Effector memory CD8-positive, alpha-beta T cell (primary cell): ENCODE measurements at regions not wholly inside any gene's neighbourhood (a gene's known extent, or its start where the extent isn't known, plus 50 kb on each side); places are given as distances from the start of the nearest gene placed in this dataset.

ENCODE experiments used
- ATAC-seq: fragments of 150-1000 bp; cut with Tn5 transposase; replicated peaks from 2 replicates; pipeline ENCODE4 v1.10.0; 2021; ENCODE audit warnings: mild to moderate bottlenecking, moderate library complexity
- DNase-seq, 3 experiments: peaks; one replicate each; pipeline ENCODE4 v3.0.0; 2021
- H3K27ac Mint-ChIP-seq, 2 donors: one replicate each; pipeline ENCODE4 v1.8.0; 2022; ENCODE audit warnings: mild to moderate bottlenecking in 2 of 2, mixed read lengths in 2 of 2, moderate library complexity in 2 of 2
- H3K27me3 Mint-ChIP-seq, 2 donors: one replicate each; pipeline ENCODE4 v1.8.0; 2022; ENCODE audit warnings: mixed read lengths in 2 of 2
- H3K36me3 Mint-ChIP-seq: one replicate; pipeline ENCODE4 v1.8.0; 2022; ENCODE audit warnings: mild to moderate bottlenecking, moderate library complexity, mixed read lengths; ENCODE audit not compliant: insufficient read depth
- H3K4me1 Mint-ChIP-seq, 2 donors: one replicate each; pipeline ENCODE4 v1.8.0; 2022; ENCODE audit warnings: low read depth in 2 of 2, mixed read lengths in 2 of 2
- H3K4me3 Mint-ChIP-seq, 2 donors: one replicate each; pipeline ENCODE4 v1.8.0; 2022; ENCODE audit warnings: mild to moderate bottlenecking in 2 of 2, mixed read lengths in 2 of 2, moderate library complexity in 2 of 2
- H3K9me3 Mint-ChIP-seq, 2 donors: one replicate each; pipeline ENCODE4 v1.8.0; 2022; ENCODE audit warnings: mixed read lengths in 2 of 2

- no peak for DNase-seq
- no peak overlapping the region for H3K27ac Mint-ChIP-seq
- peaks cover 4 to 7% of the 10 kb centered on the region in 2 donors for H3K9me3 Mint-ChIP-seq
- no peak overlapping the region for H3K4me3 Mint-ChIP-seq
- H3K36me3 Mint-ChIP-seq: no peaks in the 10 kb centered on the region
- no peaks in the 10 kb centered on the region for H3K27me3 Mint-ChIP-seq
- H3K4me1 Mint-ChIP-seq: no peaks in the 10 kb centered on the region
- ATAC-seq: no peak
Observed at GRCh38 chr9:80649496-80649895, 1039.9 kb downstream of the TLE1 start.

DNA sequence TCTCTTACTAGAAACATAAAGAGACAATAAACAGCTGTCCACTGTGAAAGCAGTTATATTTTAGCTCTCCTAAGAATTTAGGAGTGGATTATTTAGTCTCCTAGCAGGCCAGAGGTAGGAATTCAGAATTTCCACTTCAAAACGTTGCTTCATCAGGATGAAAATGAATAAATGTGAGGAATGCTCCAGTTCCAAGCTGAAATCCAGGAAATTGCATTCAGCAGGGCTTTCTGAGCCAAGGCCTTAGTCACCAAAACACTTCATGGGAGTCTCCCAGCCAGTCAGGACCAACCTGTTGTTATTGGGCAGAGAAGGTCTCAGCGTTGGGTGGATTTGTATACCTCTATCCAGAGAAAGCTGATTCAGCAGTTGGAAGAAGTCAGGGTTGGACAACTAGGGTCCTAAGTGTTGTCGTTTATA is 1040.3 kb downstream of the TLE1 start:
- DNase-seq: no peak
- Mint-ChIP-seq H3K4me1 (no peaks in the 10 kb centered on the region), H3K27me3 (no peaks in the 10 kb centered on the region), H3K27ac (no peak overlapping the region), H3K4me3 (no peak overlapping the region), H3K36me3 (no peaks in the 10 kb centered on the region), H3K9me3 (peaks cover 4 to 9% of the 10 kb centered on the region in 2 donors)
- ATAC-seq: no peak

GRCh38 chr9:80648336-80648735 is 1041.0 kb downstream of the TLE1 start:
- Mint-ChIP-seq H3K4me1 (no peaks in the 10 kb centered on the region), H3K36me3 (no peaks in the 10 kb centered on the region), H3K4me3 (no peak overlapping the region), H3K27ac (no peak overlapping the region), H3K27me3 (no peaks in the 10 kb centered on the region), H3K9me3 (peaks cover 4 to 14% of the 10 kb centered on the region in 2 donors)
- no peak for ATAC-seq
- DNase-seq: no peak

- DNase-seq (no peak), ATAC-seq (no peak)
- H3K9me3 Mint-ChIP-seq: peaks cover 0 to 14% of the 10 kb centered on the region in 2 donors
- H3K4me3 Mint-ChIP-seq: no peak overlapping the region
- no peaks in the 10 kb centered on the region for H3K27me3 Mint-ChIP-seq
- H3K36me3 Mint-ChIP-seq: no peaks in the 10 kb centered on the region
- H3K27ac Mint-ChIP-seq: no peak overlapping the region
- no peaks in the 10 kb centered on the region for H3K4me1 Mint-ChIP-seq
Observed at GRCh38 chr9:80646211-80646610, 1043.1 kb downstream of the TLE1 start.

DNA sequence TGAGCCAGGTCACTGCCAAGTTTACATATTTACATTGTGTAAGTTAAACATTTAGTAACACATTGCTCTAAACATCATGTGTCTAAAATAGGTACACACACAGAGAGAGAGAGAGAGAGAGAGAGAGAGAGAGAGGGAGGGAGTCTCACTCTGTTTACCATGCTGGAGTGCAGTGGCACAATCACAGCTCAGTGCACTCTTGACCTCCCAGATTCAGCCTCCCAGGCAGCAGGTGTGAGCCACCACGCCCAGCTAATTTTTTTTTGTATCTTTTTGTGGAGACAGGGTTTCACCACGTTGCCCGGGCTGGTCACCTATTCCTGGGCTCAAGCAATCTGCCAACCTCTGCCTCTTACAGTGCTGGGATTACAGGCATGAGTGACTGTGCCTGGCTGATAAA is 1045.3 kb downstream of the TLE1 start:
- Mint-ChIP-seq H3K36me3 (no peaks in the 10 kb centered on the region), H3K4me1 (no peaks in the 10 kb centered on the region), H3K9me3 (peaks cover 0 to 14% of the 10 kb centered on the region in 2 donors), H3K4me3 (no peak overlapping the region), H3K27me3 (no peaks in the 10 kb centered on the region), H3K27ac (no peak overlapping the region)
- DNase-seq: no peak
- ATAC-seq: no peak

DNA sequence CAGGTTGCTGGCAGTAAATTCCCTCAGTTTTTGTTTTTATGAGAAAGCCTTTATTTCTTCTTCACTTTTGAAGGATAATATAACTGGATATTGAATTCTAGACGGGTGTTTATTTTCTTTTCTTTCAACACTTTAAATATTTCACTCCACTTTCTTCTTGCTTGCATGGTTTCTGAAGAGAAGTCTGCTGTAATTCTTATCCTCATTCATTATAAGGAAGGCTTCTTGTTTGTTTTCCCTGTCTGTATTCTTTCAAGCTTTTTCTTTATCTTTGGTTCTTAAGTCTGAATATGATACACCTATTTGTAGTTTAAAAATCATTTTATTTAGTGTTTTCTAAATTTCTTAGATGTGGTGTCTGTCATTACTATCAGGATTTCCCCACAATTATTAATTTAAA is 1054.3 kb downstream of the TLE1 start:
- no peak overlapping the region for H3K4me3 Mint-ChIP-seq
- peaks cover 8 to 24% of the 10 kb centered on the region in 2 donors for H3K9me3 Mint-ChIP-seq
- H3K4me1 Mint-ChIP-seq: no peaks in the 10 kb centered on the region
- H3K27me3 Mint-ChIP-seq: no peaks in the 10 kb centered on the region
- no peaks in the 10 kb centered on the region for H3K36me3 Mint-ChIP-seq
- DNase-seq: no peak
- H3K27ac Mint-ChIP-seq: no peak overlapping the region
- no peak for ATAC-seq

GRCh38 chr9:80632041-80632440 is 1057.3 kb downstream of the TLE1 start:
- ATAC-seq (no peak), DNase-seq (no peak)
- H3K9me3 Mint-ChIP-seq: peaks cover 12 to 24% of the 10 kb centered on the region in 2 donors
- H3K36me3 Mint-ChIP-seq: no peaks in the 10 kb centered on the region
- H3K4me3 Mint-ChIP-seq: no peak overlapping the region
- H3K27me3 Mint-ChIP-seq: no peaks in the 10 kb centered on the region
- H3K27ac Mint-ChIP-seq: no peak overlapping the region
- no peaks in the 10 kb centered on the region for H3K4me1 Mint-ChIP-seq

DNA sequence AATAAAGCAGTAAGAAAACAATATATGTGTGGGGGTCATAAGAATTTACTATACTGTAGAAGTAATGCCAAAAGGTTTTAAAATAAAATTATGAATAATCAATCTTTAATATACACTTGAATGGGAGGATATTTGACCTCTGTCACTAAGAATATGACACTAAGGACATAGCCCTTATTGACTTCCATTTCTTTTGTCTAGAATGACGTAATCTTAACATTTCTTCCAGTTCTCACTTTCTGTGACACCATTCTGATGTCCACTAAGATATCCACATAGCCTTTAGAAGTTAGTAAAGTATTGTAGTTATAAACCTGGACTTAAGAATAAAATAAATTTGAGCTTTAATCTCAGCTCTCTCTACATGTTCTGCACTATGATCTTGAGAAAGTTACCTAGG is 1050.7 kb downstream of the TLE4 start:
- Mint-ChIP-seq H3K4me3 (no peak overlapping the region), H3K27me3 (no peaks in the 10 kb centered on the region), H3K36me3 (no peaks in the 10 kb centered on the region), H3K4me1 (no peaks in the 10 kb centered on the region), H3K27ac (no peak overlapping the region), H3K9me3 (peaks cover 4 to 10% of the 10 kb centered on the region in 2 donors)
- no peak for ATAC-seq
- no peak for DNase-seq

- no peaks in the 10 kb centered on the region for H3K36me3 Mint-ChIP-seq
- H3K4me3 Mint-ChIP-seq: no peak overlapping the region
- no peak for DNase-seq
- no peaks in the 10 kb centered on the region for H3K4me1 Mint-ChIP-seq
- ATAC-seq: no peak
- no peaks in the 10 kb centered on the region for H3K27me3 Mint-ChIP-seq
- H3K27ac Mint-ChIP-seq: no peak overlapping the region
- peaks cover 6 to 17% of the 10 kb centered on the region in 2 donors for H3K9me3 Mint-ChIP-seq
Observed at GRCh38 chr9:80619356-80619755, 1047.6 kb downstream of the TLE4 start.

DNA sequence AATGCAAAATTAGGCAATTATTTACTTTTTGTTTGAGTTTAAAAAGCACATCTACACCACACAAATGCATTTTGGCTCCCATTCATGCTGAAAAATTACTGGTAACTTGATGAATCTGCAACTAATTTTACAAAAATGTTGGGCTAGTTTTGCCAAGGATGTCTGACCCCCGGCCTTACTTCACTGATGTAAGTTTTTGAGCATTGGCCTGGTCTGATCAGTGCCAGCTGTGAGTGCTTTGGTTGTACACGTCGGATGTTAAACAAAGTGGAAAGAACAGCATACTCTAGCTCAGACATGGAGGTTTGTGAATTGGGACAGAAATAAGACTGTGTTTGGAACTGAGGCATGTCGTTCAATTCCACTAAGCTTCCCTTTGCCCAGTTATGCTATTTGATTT is 1044.2 kb downstream of the TLE4 start:
- Mint-ChIP-seq H3K4me3 (no peak overlapping the region), H3K4me1 (no peaks in the 10 kb centered on the region), H3K27ac (no peak overlapping the region), H3K36me3 (no peaks in the 10 kb centered on the region), H3K9me3 (peaks cover 2 to 17% of the 10 kb centered on the region in 2 donors), H3K27me3 (no peaks in the 10 kb centered on the region)
- DNase-seq (no peak), ATAC-seq (no peak)

GRCh38 chr9:80605793-80606192 is 1034.0 kb downstream of the TLE4 start:
- H3K4me3 Mint-ChIP-seq: no peak overlapping the region
- peaks cover 0 to 10% of the 10 kb centered on the region in 2 donors for H3K9me3 Mint-ChIP-seq
- no peaks in the 10 kb centered on the region for H3K27me3 Mint-ChIP-seq
- DNase-seq: no peak
- H3K27ac Mint-ChIP-seq: no peak overlapping the region
- no peaks in the 10 kb centered on the region for H3K4me1 Mint-ChIP-seq
- no peak for ATAC-seq
- H3K36me3 Mint-ChIP-seq: no peaks in the 10 kb centered on the region

DNA sequence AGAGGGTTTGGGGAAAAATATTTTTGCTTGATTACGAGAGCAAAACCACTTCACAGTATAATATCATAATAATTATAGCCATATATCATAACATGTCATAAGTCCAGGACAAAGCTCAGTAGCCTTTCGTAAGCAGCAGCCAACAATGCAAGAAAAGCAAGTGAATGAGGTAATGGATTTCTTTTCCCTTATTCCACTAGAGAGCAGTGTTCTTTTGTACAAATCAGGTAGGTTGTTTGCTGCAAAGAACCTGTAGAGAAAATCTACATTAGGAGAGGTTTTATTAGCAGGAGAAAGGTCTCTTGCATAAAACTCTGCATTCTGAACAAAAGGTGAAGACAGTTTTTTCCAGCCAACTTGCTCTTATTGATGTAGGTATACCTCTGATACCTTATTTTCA is 1033.4 kb downstream of the TLE4 start:
- no peak for ATAC-seq
- Mint-ChIP-seq H3K36me3 (no peaks in the 10 kb centered on the region), H3K4me1 (no peaks in the 10 kb centered on the region), H3K9me3 (peaks cover 0 to 7% of the 10 kb centered on the region in 2 donors), H3K27me3 (no peaks in the 10 kb centered on the region), H3K4me3 (no peak overlapping the region), H3K27ac (no peak overlapping the region)
- no peak for DNase-seq

DNA sequence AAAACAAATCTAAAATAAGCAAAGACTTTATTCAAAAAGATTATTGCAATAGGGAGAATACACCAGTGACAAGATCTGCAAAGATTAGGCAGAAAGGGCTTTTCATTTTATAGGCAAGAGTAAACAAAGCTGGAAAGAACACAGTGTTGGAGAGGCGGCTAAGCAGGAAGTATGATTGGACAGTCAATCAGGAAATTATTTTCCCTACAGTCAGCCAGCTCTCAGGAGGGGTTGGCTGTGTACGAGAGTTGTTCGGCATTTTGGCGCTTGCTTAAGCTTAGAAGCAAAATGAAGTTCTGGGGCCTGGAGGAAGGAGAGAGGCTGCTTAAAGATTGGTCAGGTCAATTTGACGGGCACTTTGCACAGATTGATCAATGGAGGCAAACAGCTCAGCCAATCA is 1030.5 kb downstream of the TLE4 start:
- Mint-ChIP-seq H3K27me3 (no peaks in the 10 kb centered on the region), H3K36me3 (no peaks in the 10 kb centered on the region)

DNA sequence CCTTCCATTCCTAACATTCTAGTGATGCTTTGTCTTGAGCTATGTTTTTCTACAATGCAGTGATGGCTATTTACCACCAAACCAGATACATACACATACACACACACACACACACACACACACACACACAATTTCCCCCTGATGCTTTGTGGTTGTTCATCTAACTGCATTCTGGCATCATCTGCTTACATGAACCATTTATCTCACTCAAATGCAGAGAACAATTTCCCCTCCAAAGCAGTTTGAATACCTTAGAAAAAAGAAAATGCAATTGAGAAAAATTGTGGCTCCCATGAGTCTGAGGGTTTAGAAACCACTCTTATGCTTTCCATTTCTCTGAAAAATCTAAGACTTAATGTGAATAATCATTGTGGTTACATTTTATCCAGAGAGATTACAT is 1024.8 kb downstream of the TLE4 start:
- Mint-ChIP-seq H3K4me3 (no peak overlapping the region), H3K9me3 (peaks cover 6 to 9% of the 10 kb centered on the region in 2 donors), H3K27ac (no peak overlapping the region), H3K4me1 (no peaks in the 10 kb centered on the region), H3K36me3 (no peaks in the 10 kb centered on the region), H3K27me3 (no peaks in the 10 kb centered on the region)
- ATAC-seq (no peak), DNase-seq (no peak)

More for the DNA sequence above, 1030.5 kb downstream of the TLE4 start:
- Mint-ChIP-seq H3K27ac (no peak overlapping the region), H3K4me3 (no peak overlapping the region), H3K4me1 (no peaks in the 10 kb centered on the region), H3K9me3 (peaks cover 6 to 7% of the 10 kb centered on the region in 2 donors)
- no peak for ATAC-seq
- no peak for DNase-seq

DNA sequence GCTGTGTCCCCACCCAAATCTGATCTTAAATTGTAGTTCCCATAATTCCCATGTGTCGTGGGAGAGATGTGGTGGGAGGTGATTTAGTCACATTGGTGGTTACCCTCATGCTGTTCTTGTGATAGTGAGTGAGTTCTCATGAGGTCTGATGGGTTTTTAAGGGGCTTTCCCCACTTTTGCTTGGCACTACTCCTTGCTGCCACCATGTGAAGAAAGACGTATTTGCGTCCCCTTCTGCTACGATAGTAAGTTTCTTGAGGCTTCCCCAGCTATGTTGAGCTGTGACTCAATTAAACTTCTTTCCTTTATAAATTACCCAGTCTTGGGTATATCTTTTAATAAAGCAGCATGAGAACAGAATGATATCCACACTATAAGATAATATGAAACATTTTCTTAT is 1023.4 kb downstream of the TLE4 start:
- no peak overlapping the region for H3K27ac Mint-ChIP-seq

More for the DNA sequence above, 1023.4 kb downstream of the TLE4 start:
- peaks cover 9% of the 10 kb centered on the region in 2 donors for H3K9me3 Mint-ChIP-seq
- H3K4me3 Mint-ChIP-seq: no peak overlapping the region
- ATAC-seq (no peak), DNase-seq (no peak)
- H3K36me3 Mint-ChIP-seq: no peaks in the 10 kb centered on the region
- H3K27me3 Mint-ChIP-seq: no peaks in the 10 kb centered on the region
- H3K4me1 Mint-ChIP-seq: no peaks in the 10 kb centered on the region
